GM12878 (cell line): ENCODE measurements at regions not wholly inside any gene's neighbourhood (a gene's known extent, or its start where the extent isn't known, plus 50 kb on each side); places are given as distances from the start of the nearest gene placed in this dataset.

Experiments
- ATAC-seq: fragments of 200-7000 bp; cut with Tn5 transposase; 3 replicates; pipeline ENCODE4 v1.9.1; 2020; ENCODE audit warnings: mild to moderate bottlenecking, moderate library complexity
- BruUV-seq: library from RNA; stranded (reverse); fragments of 400-500 nt; replicated peaks from 2 replicates; lab custom pipeline; 2021; lab: Mats Ljungman, UMichigan
- CTCF ChIA-PET: fragments of 300-600 bp; sonication (Branson Sonifier 250); formaldehyde crosslinking; extraction: SDS; loops from one replicate; lab custom pipeline; 2021; ENCODE audit warnings: inconsistent platforms; lab: Yijun Ruan, JAX
- POLR2A ChIA-PET: fragments of 350-600 bp; formaldehyde crosslinking; extraction: SDS; loops from one replicate; lab custom pipeline; 2021; ENCODE audit warnings: inconsistent platforms; lab: Charles Lee
- RAD21 ChIA-PET: fragments of 300-600 bp; sonication (Branson Sonifier 250); formaldehyde crosslinking; loops from one replicate; lab custom pipeline; 2023; ENCODE audit warnings: antibody characterized with exemption; ENCODE audit not compliant: unreplicated experiment; lab: Charles Lee
- SMC1A ChIA-PET: fragments of 300-600 bp; sonication (Branson Sonifier 250); formaldehyde crosslinking; loops from one replicate; lab custom pipeline; 2023; ENCODE audit not compliant: unreplicated experiment, uncharacterized antibody; lab: Charles Lee
- DNase-seq: peaks from one replicate; pipeline ENCODE4 v3.0.0-alpha.2; 2011; ENCODE audit warnings: low read depth, low spot score
- FAIRE-seq: peaks from 3 replicates; lab custom pipeline; 2011; peaks lifted over from hg19 to GRCh38; lab: Jason Lieb, UNC
- H2AFZ ChIP-seq: 2 replicates; pipeline ENCODE4 v1.6.0; 2011; ENCODE audit warnings: low read depth, low read length, control low read depth; ENCODE audit not compliant: control insufficient read depth
- H3K27ac ChIP-seq: 2 replicates; pipeline ENCODE4 v1.5.1; 2011; ENCODE audit warnings: control low read depth; ENCODE audit not compliant: control insufficient read depth, insufficient read depth
- H3K27me3 ChIP-seq, 2 experiments: replicated peaks in 1 of 2; 2 replicates each; pipeline versions ENCODE4 v1.6.0 to v1.6.1; 2011; ENCODE audit warnings: low read length in 1 of 2; ENCODE audit not compliant: control insufficient read depth in 2 of 2, insufficient read depth in 2 of 2
- H3K36me3 ChIP-seq, 2 experiments: 2 replicates each; pipeline ENCODE4 v1.5.1; 2011; ENCODE audit warnings: low read length in 1 of 2; ENCODE audit not compliant: control insufficient read depth in 2 of 2, insufficient read depth in 2 of 2
- H3K4me1 ChIP-seq: 2 replicates; pipeline ENCODE4 v1.6.1; 2011; ENCODE audit warnings: mild to moderate bottlenecking, low read length, moderate library complexity, mixed read lengths; ENCODE audit not compliant: control insufficient read depth, insufficient read depth
- H3K4me2 ChIP-seq: 2 replicates; pipeline ENCODE4 v1.6.0; 2011; ENCODE audit warnings: control low read depth; ENCODE audit not compliant: control insufficient read depth, insufficient read depth
- H3K4me3 ChIP-seq: fragments of 200-600 bp; sonication (generic); 2 replicates; pipeline ENCODE4 v1.5.1; 2016
- H3K79me2 ChIP-seq: 2 replicates; pipeline ENCODE4 v1.6.0; 2011; ENCODE audit warnings: low read length; ENCODE audit not compliant: control insufficient read depth, insufficient read depth
- H3K9ac ChIP-seq: 2 replicates; pipeline ENCODE4 v1.8.0; 2011; ENCODE audit warnings: low read length, control low read depth, mixed read lengths; ENCODE audit not compliant: control insufficient read depth, insufficient read depth
- H3K9me3 ChIP-seq: replicated peaks from 3 replicates; pipeline ENCODE4 v1.5.1; 2011; ENCODE audit warnings: mild to moderate bottlenecking, low read length; ENCODE audit not compliant: control insufficient read depth, insufficient read depth
- H4K20me1 ChIP-seq: 2 replicates; pipeline ENCODE4 v1.6.0; 2011; ENCODE audit not compliant: control insufficient read depth, insufficient read depth
- BRCA1 ChIP-seq: IDR thresholded peaks from 2 replicates; pipeline ENCODE4 v1.6.1; 2011; ENCODE audit warnings: low read depth, low read length, improper control_type of control experiment
- CBX3 ChIP-seq: fragments of 200-600 bp; sonication (generic); IDR thresholded peaks from 2 replicates; pipeline ENCODE4 v1.6.1; 2016; ENCODE audit warnings: low read depth, borderline replicate concordance
- CREB1 ChIP-seq: IDR thresholded peaks from 2 replicates; pipeline ENCODE4 v1.6.1; 2012; ENCODE audit warnings: low read depth, mild to moderate bottlenecking, inconsistent platforms
- EED ChIP-seq: sonication (generic); IDR thresholded peaks from 2 replicates; pipeline ENCODE4 v1.6.1; 2016; ENCODE audit warnings: antibody characterized with exemption, low read depth
- EP300 ChIP-seq, 2 experiments: fragments of 150-350 bp in 1 of 2; IDR thresholded peaks; 2 replicates each; pipeline ENCODE4 v1.6.1; 2011 to 2012; ENCODE audit warnings: low read depth in 2 of 2, low read length in 2 of 2, borderline replicate concordance in 1 of 2, improper control_type of control experiment in 1 of 2, inconsistent platforms in 1 of 2; ENCODE audit not compliant: control insufficient read depth in 1 of 2
- EZH2 ChIP-seq: IDR thresholded peaks from 2 replicates; pipeline ENCODE4 v1.6.1; 2012; ENCODE audit warnings: low read depth, mild to moderate bottlenecking, control low read depth, inconsistent platforms, low read length, borderline replicate concordance; ENCODE audit not compliant: control insufficient read depth
- KAT2A ChIP-seq: conservative IDR thresholded peaks from 2 replicates; pipeline ENCODE4 v1.6.1; 2011; ENCODE audit warnings: low read depth, low read length; ENCODE audit not compliant: control insufficient read depth
- KLF5 ChIP-seq: fragments of 450-650 bp; IDR thresholded peaks from 2 replicates; pipeline ENCODE4 v1.6.1; 2014; ENCODE audit warnings: mild to moderate bottlenecking; ENCODE audit not compliant: partially characterized antibody
- PML ChIP-seq: IDR thresholded peaks from 2 replicates; pipeline ENCODE4 v1.6.1; 2012; ENCODE audit warnings: low read length, inconsistent platforms
- POLR2A ChIP-seq: IDR thresholded peaks from 2 replicates; pipeline ENCODE4 v1.6.1; 2011; ENCODE audit warnings: low read depth, mild to moderate bottlenecking, low read length
- POLR2AphosphoS2 ChIP-seq: IDR thresholded peaks from 2 replicates; pipeline ENCODE4 v1.6.1; 2011; ENCODE audit warnings: low read depth, mild to moderate bottlenecking, low read length, improper control_type of control experiment, moderate library complexity
- POU2F2 ChIP-seq: IDR thresholded peaks from 3 replicates; pipeline ENCODE4 v1.6.1; 2011; ENCODE audit warnings: low read depth, mild to moderate bottlenecking, low read length, borderline replicate concordance
- SIX5 ChIP-seq: IDR thresholded peaks from 2 replicates; pipeline ENCODE4 v1.6.1; 2011; ENCODE audit warnings: mild to moderate bottlenecking, low read depth, low read length, moderate library complexity; ENCODE audit not compliant: severe bottlenecking
- SP1 ChIP-seq: IDR thresholded peaks from one replicate; pipeline ENCODE4 v1.6.1; 2011; ENCODE audit warnings: low read depth, low read length
- TARDBP ChIP-seq: IDR thresholded peaks from 2 replicates; pipeline ENCODE4 v1.6.1; 2016; ENCODE audit warnings: borderline replicate concordance
- YBX1 ChIP-seq: fragments of 450-650 bp; IDR thresholded peaks from 2 replicates; pipeline ENCODE4 v1.6.1; 2016; ENCODE audit warnings: antibody characterized with exemption
- WGBS: methylation state at CpG from one replicate; pipeline ENCODE4 v1.1.6; 2016; ENCODE audit warnings: low lambda C conversion rate; ENCODE audit not compliant: insufficient replicate concordance, insufficient coverage; ENCODE audit errors: missing lambda C conversion rate; 5-methylcytosine and 5-hydroxymethylcytosine counted together
- in situ Hi-C: fragments of 300-500 bp; cut with MboI; formaldehyde crosslinking; loops from 9 replicates; pipeline ENCODE4 v1.14.3; 2018; ENCODE audit warnings: mixed read lengths
- intact Hi-C: fragments of 100-400 bp; cut with micrococcal nuclease; formaldehyde crosslinking; loops from one replicate; pipeline ENCODE4 v1.14.2; 2022; ENCODE audit not compliant: unreplicated experiment
- TF ChIP-seq, protein P1 (sequence below): IDR thresholded peaks from 2 replicates; pipeline ENCODE4 v1.6.1; 2011; ENCODE audit warnings: mild to moderate bottlenecking, low read depth, low read length, moderate library complexity; ENCODE audit not compliant: insufficient replicate concordance
- TF ChIP-seq, protein P2 (sequence below): fragments of 450-650 bp; IDR thresholded peaks from 2 replicates; pipeline ENCODE4 v1.6.1; 2017; ENCODE audit warnings: low read depth, mild to moderate bottlenecking, moderate library complexity

DNA sequence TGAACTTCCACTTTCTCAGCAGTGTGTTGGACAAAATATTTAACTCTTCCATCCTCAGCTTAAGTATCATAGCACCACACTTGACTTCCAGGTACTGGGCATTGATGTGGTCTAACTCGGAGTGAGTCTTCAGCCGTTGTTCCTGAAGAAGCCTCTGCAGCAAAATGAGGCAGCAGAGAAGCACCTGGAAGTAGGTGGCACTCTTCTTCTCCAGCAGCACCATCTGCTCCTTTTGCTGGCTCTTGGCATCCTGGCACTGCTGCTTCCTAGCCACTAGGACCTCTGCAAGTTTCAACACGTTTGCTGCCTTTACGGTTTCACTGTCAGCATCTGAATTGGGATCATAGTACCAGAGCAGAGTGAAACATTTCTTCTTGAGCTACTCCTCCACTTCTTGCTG lies 162.5 kb upstream of the GORAB start:
- ChIA-PET CTCF (interaction anchor here (1.1 kb wide), 1 partner anchor 14 kb away, joined by 3 read pairs; no protein-coding TSS in a partner anchor), SMC1A (no interaction called here), RAD21 (no interaction called here), POLR2A (no interaction called here)
- FAIRE-seq (no peak), DNase-seq (no peak), ATAC-seq (no peak)
- Histone ChIP-seq H3K9ac (no peak overlapping the region), H3K27ac (no peak overlapping the region), H2AFZ (no peak overlapping the region), H3K4me3 (no peak overlapping the region), H3K9me3 (no peaks in the 10 kb centered on the region), H4K20me1 (no peaks in the 10 kb centered on the region), H3K36me3 (no peaks in the 10 kb centered on the region), H3K27me3 (no peaks in the 10 kb centered on the region), H3K4me1 (no peaks in the 10 kb centered on the region), H3K79me2 (no peaks in the 10 kb centered on the region), H3K4me2 (no peak overlapping the region)
- no TSS peak for BruUV-seq
- in situ Hi-C loops = no loop called here
- WGBS = 49% methylated on average over 4 of the region's 4 CpGs
- intact Hi-C loops = no loop called here
- TF ChIP-seq EED (no peak), SIX5 (no peak), PML (no peak), EP300 (IDR thresholded peaks at IDR 0.05; ENCODE audit: borderline replicate concordance in 1 of 2, control insufficient read depth in 1 of 2, low read depth in 2 of 2, low read length in 2 of 2) (no peak), CBX3 (no peak), BRCA1 (no peak), KLF5 (no peak), POU2F2 (no peak)

DNA sequence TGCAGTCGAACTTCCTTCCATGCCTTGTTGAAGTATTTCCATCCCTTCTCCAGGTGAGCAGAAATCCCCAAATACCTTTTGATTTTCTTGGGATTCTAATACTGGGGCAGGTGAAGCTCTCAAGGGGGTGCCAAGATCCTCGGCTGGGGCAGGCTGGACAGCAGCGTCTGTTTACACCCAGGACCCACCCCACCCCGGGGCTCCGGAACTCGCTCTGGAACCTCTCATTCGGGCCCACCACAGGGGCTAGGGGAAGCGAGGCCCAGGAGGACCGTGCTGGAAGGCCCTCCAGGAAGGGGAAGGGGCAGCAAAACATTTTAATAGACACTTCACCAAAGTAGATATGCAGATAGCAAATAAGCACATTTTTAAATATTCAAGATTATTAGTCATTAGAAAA lies 161.9 kb upstream of the GORAB start:
- no peaks in the 10 kb centered on the region for H3K27me3 ChIP-seq
- CTCF ChIA-PET = no interaction called here
- WGBS = 23% methylated on average over 9 of the region's 9 CpGs
- SMC1A ChIA-PET = interaction anchor here (0.9 kb wide), 1 partner anchor 20 kb away, joined by 3 read pairs; no protein-coding TSS in a partner anchor
- no peak overlapping the region for H3K4me2 ChIP-seq
- FAIRE-seq = no peak
- H3K4me1 ChIP-seq = no peaks in the 10 kb centered on the region
- ATAC-seq = no peak
- POLR2A ChIA-PET = interaction anchor here (0.6 kb wide), 1 partner anchor 108 kb away, joined by 3 read pairs; no protein-coding TSS in a partner anchor
- no peak for DNase-seq
- no peaks in the 10 kb centered on the region for H3K9me3 ChIP-seq
- H2AFZ ChIP-seq = no peak overlapping the region
- no peaks in the 10 kb centered on the region for H4K20me1 ChIP-seq
- in situ Hi-C loops (no loop called here), intact Hi-C loops (no loop called here)
- H3K9ac ChIP-seq = no peak overlapping the region
- H3K4me3 ChIP-seq = no peak overlapping the region
- no peak overlapping the region for H3K27ac ChIP-seq
- BruUV-seq = no TSS peak
- H3K79me2 ChIP-seq = no peaks in the 10 kb centered on the region
- H3K36me3 ChIP-seq = no peaks in the 10 kb centered on the region
- RAD21 ChIA-PET = no interaction called here
- TF ChIP-seq YBX1 (no peak), EZH2 (no peak), TARDBP (no peak), POLR2A (no peak), SIX5 (no peak), CREB1 (no peak), POLR2AphosphoS2 (no peak), KAT2A (no peak), SP1 (no peak)
- TF ChIP-seq, protein P1, sequence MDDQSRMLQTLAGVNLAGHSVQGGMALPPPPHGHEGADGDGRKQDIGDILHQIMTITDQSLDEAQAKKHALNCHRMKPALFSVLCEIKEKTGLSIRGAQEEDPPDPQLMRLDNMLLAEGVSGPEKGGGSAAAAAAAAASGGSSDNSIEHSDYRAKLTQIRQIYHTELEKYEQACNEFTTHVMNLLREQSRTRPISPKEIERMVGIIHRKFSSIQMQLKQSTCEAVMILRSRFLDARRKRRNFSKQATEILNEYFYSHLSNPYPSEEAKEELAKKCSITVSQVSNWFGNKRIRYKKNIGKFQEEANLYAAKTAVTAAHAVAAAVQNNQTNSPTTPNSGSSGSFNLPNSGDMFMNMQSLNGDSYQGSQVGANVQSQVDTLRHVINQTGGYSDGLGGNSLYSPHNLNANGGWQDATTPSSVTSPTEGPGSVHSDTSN = no peak
- TF ChIP-seq, protein P2, sequence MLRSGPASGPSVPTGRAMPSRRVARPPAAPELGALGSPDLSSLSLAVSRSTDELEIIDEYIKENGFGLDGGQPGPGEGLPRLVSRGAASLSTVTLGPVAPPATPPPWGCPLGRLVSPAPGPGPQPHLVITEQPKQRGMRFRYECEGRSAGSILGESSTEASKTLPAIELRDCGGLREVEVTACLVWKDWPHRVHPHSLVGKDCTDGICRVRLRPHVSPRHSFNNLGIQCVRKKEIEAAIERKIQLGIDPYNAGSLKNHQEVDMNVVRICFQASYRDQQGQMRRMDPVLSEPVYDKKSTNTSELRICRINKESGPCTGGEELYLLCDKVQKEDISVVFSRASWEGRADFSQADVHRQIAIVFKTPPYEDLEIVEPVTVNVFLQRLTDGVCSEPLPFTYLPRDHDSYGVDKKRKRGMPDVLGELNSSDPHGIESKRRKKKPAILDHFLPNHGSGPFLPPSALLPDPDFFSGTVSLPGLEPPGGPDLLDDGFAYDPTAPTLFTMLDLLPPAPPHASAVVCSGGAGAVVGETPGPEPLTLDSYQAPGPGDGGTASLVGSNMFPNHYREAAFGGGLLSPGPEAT = no peak
